K562 (cell line): ENCODE measurements at regions not wholly inside any gene's neighbourhood (a gene's known extent, or its start where the extent isn't known, plus 50 kb on each side); places are given as distances from the start of the nearest gene placed in this dataset.

ENCODE experiments used
- ATAC-seq: fragments of 200-7000 bp; cut with Tn5 transposase; 3 replicates; pipeline ENCODE4 v1.9.1; 2020; ENCODE audit warnings: moderate library complexity
- BruUV-seq: library from RNA; stranded (reverse); fragments of 400-500 nt; replicated peaks from 2 replicates; lab custom pipeline; 2021; lab: Mats Ljungman, UMichigan
- CTCF ChIA-PET: fragments of 300-600 bp; formaldehyde crosslinking; extraction: SDS; loops from one replicate; lab custom pipeline; 2021; ENCODE audit warnings: low intra/inter-chr PET ratio; lab: Yijun Ruan, JAX
- POLR2A ChIA-PET: fragments of 300-600, 350-650 bp; sonication (Branson Sonifier 250); formaldehyde crosslinking; extraction: SDS; loops from one replicate; lab custom pipeline; 2021; ENCODE audit warnings: antibody characterized with exemption, inconsistent platforms; lab: Yijun Ruan, JAX
- DNase-seq, 4 experiments: peaks; one replicate each; pipeline versions ENCODE4 v3.0.0 to v3.0.0-alpha.2; 2011 to 2018; ENCODE audit warnings: low spot score in 3 of 4, mixed read lengths in 3 of 4; ENCODE audit errors: extremely low read depth in 1 of 4
- FAIRE-seq: peaks from 2 replicates; lab custom pipeline; 2011; peaks lifted over from hg19 to GRCh38; lab: Jason Lieb, UNC
- H2AFZ ChIP-seq: 2 replicates; pipeline ENCODE4 v1.6.0; 2011; ENCODE audit warnings: low read depth, low read length, control low read depth, inconsistent platforms
- H3K27ac ChIP-seq: fragments of 200-600 bp; 3 replicates; pipeline ENCODE4 v1.8.0; 2011; ENCODE audit warnings: low read depth, mild to moderate bottlenecking, control low read depth, inconsistent platforms, low read length, moderate library complexity, mixed read lengths; ENCODE audit errors: extremely low read depth
- H3K27me3 ChIP-seq, 2 experiments: fragments of 300-600 bp in 1 of 2; 2 replicates in 1 of 2; 3 replicates in 1 of 2; pipeline versions ENCODE4 v1.6.0 to v1.8.0; 2011; ENCODE audit warnings: inconsistent platforms in 2 of 2, low read length in 2 of 2, mild to moderate bottlenecking in 1 of 2, mixed read lengths in 1 of 2, moderate library complexity in 1 of 2; ENCODE audit not compliant: control insufficient read depth in 2 of 2, insufficient read depth in 2 of 2
- H3K36me3 ChIP-seq: fragments of 300-600 bp; 3 replicates; pipeline ENCODE4 v1.8.0; 2011; ENCODE audit warnings: mild to moderate bottlenecking, low read length, inconsistent platforms; ENCODE audit not compliant: control insufficient read depth, insufficient read depth
- H3K4me1 ChIP-seq, 2 experiments: fragments of 200-600 bp in 1 of 2; replicated peaks in 1 of 2; 2 replicates in 1 of 2; 3 replicates in 1 of 2; pipeline versions ENCODE4 v1.5.1 to v1.8.0; 2011; ENCODE audit warnings: inconsistent platforms in 2 of 2, low read length in 2 of 2, mild to moderate bottlenecking in 1 of 2, mixed read lengths in 1 of 2, moderate library complexity in 1 of 2; ENCODE audit not compliant: control insufficient read depth in 2 of 2, insufficient read depth in 2 of 2
- H3K4me2 ChIP-seq: 2 replicates; pipeline ENCODE4 v1.6.1; 2011; ENCODE audit warnings: low read length, control low read depth, inconsistent platforms, mixed read lengths; ENCODE audit not compliant: insufficient read depth
- H3K4me3 ChIP-seq: fragments of 200-600 bp; sonication (generic), shearing (Covaris generic); 2 replicates; pipeline ENCODE4 v1.5.1; 2016; ENCODE audit warnings: control low read depth, inconsistent platforms
- H3K79me2 ChIP-seq: fragments of 200-600 bp; 3 replicates; pipeline ENCODE4 v1.8.0; 2011; ENCODE audit warnings: low read length, inconsistent platforms; ENCODE audit not compliant: control insufficient read depth, insufficient read depth
- H3K9ac ChIP-seq, 2 experiments: 2 replicates each; pipeline versions ENCODE4 v1.6.0 to v1.6.1; 2011; ENCODE audit warnings: low read depth in 2 of 2, low read length in 2 of 2, control low read depth in 1 of 2, inconsistent platforms in 1 of 2, mild to moderate bottlenecking in 1 of 2, mixed read lengths in 1 of 2; ENCODE audit not compliant: insufficient read depth in 1 of 2
- H3K9me1 ChIP-seq: one replicate; pipeline ENCODE4 v1.6.0; 2011; ENCODE audit warnings: inconsistent platforms, mild to moderate bottlenecking, low read length, moderate library complexity; ENCODE audit not compliant: control insufficient read depth, insufficient read depth
- H3K9me3 ChIP-seq: replicated peaks from 2 replicates; pipeline ENCODE4 v1.5.1; 2011; ENCODE audit warnings: low read depth, low read length, inconsistent platforms; ENCODE audit not compliant: control insufficient read depth, insufficient read depth
- H4K20me1 ChIP-seq: replicated peaks from 2 replicates; pipeline ENCODE4 v1.6.1; 2011; ENCODE audit warnings: low read length, inconsistent platforms, mixed read lengths; ENCODE audit not compliant: control insufficient read depth, insufficient read depth
- ESRRB ChIP-seq: fragments of 250-450 bp; sonication (Bioruptor Pico); IDR thresholded peaks from 2 replicates; pipeline ENCODE4 v1.5.0; 2020; ENCODE audit warnings: mild to moderate bottlenecking, moderate library complexity, borderline replicate concordance
- SAFB2 ChIP-seq: fragments of 200-400 bp; formaldehyde crosslinking; IDR thresholded peaks from 2 replicates; pipeline ENCODE4 v1.6.1; 2018; ENCODE audit warnings: borderline replicate concordance, low read length, low read depth, moderate library complexity; ENCODE audit not compliant: severe bottlenecking
- YY1 ChIP-seq, 3 experiments: IDR thresholded peaks; 2 replicates each; pipeline ENCODE4 v1.6.1; 2011; ENCODE audit warnings: low read length in 2 of 3, mild to moderate bottlenecking in 2 of 3, moderate library complexity in 2 of 3, borderline replicate concordance in 1 of 3, control low read depth in 1 of 3, low read depth in 1 of 3; ENCODE audit not compliant: insufficient read depth in 3 of 3, insufficient replicate concordance in 2 of 3, control insufficient read depth in 1 of 3, insufficient read length in 1 of 3; ENCODE audit errors: extremely low read depth in 1 of 3
- ZBTB8A ChIP-seq: fragments of 450-650 bp; IDR thresholded peaks from 2 replicates; pipeline ENCODE4 v1.6.1; 2018; ENCODE audit warnings: mild to moderate bottlenecking, moderate library complexity; ENCODE audit not compliant: partially characterized antibody
- ZNF143 ChIP-seq: sonication (generic); formaldehyde crosslinking; IDR thresholded peaks from 2 replicates; pipeline ENCODE4 v1.9.0; 2022; ENCODE audit warnings: mild to moderate bottlenecking, missing genetic modification reagents
- ZNF212 ChIP-seq: fragments of 450-650 bp; formaldehyde crosslinking; IDR thresholded peaks from 2 replicates; pipeline ENCODE4 v1.4.0; 2020; ENCODE audit warnings: mild to moderate bottlenecking
- WGBS: fragments of 100-300 bp; shearing (Covaris generic); methylation state at CpG from one replicate; pipeline ENCODE4 v1.1.6; 2016; ENCODE audit warnings: low coverage, mixed read lengths; ENCODE audit not compliant: insufficient coverage; ENCODE audit errors: missing lambda C conversion rate; 5-methylcytosine and 5-hydroxymethylcytosine counted together
- in situ Hi-C: fragments of 300-500 bp; cut with MboI; formaldehyde crosslinking; loops from 4 replicates; pipeline ENCODE4 v1.15.0; 2018; ENCODE audit warnings: inconsistent platforms, mixed read lengths
- intact Hi-C: fragments of 100-400 bp; cut with micrococcal nuclease; formaldehyde crosslinking; loops from 2 replicates; pipeline ENCODE4 v1.14.2; 2022

GRCh38 chr17:45718791-45719190 lies 65.3 kb upstream of the CRHR1 start:
- Histone ChIP-seq H3K4me1 (no peaks in the 10 kb centered on the region), H3K27ac (no peak overlapping the region), H3K27me3 (peaks cover 17 to 54% of the 10 kb centered on the region in 2 experiments; a peak in 3 of 5 replicates), H3K4me2 (no peak overlapping the region), H3K4me3 (no peak overlapping the region), H4K20me1 (no peaks in the 10 kb centered on the region), H3K79me2 (no peaks in the 10 kb centered on the region), H3K9ac (no peak overlapping the region), H2AFZ (no peak overlapping the region), H3K9me3 (no peaks in the 10 kb centered on the region), H3K9me1 (no peaks in the 10 kb centered on the region), H3K36me3 (no peaks in the 10 kb centered on the region)
- ATAC-seq, result no peak
- no TSS peak for BruUV-seq
- ChIA-PET CTCF (no interaction called here), POLR2A (no interaction called here)
- under 1% methylated on average over 5 of the region's 5 CpGs for WGBS
- in situ Hi-C loops, result no loop called here
- TF ChIP-seq ZNF212 (CRISPR knock-in tag) (no peak), YY1 (IDR thresholded peaks at IDR 0.05; ENCODE audit: borderline replicate concordance in 1 of 3, control insufficient read depth in 1 of 3, extremely low read depth in 1 of 3, insufficient read depth in 3 of 3, insufficient read length in 1 of 3, insufficient replicate concordance in 2 of 3, low read depth in 1 of 3, low read length in 2 of 3) (no peak), ESRRB (CRISPR knock-in tag) (no peak), SAFB2 (no peak), ZBTB8A (no peak), ZNF143 (CRISPR knock-in tag) (no peak)
- DNase-seq, result no peak
- intact Hi-C loops, result no loop called here
- no peak for FAIRE-seq
